Tibial nerve (tissue), 4 donors: ENCODE measurements at regions not wholly inside any gene's neighbourhood (a gene's known extent, or its start where the extent isn't known, plus 50 kb on each side); places are given as distances from the start of the nearest gene placed in this dataset.

Source experiments
- EP300 ChIP-seq, 2 donors: sonication (generic); formaldehyde crosslinking; IDR thresholded peaks; one replicate each; pipeline ENCODE4 v1.6.1; 2017; ENCODE audit warnings: antibody characterized with exemption in 2 of 2, mild to moderate bottlenecking in 1 of 2
- POLR2A ChIP-seq, 2 donors: fragments of 450-650 bp; IDR thresholded peaks; one replicate each; pipeline ENCODE4 v1.6.1; 2017; ENCODE audit warnings: antibody characterized with exemption in 2 of 2, mild to moderate bottlenecking in 2 of 2, moderate library complexity in 2 of 2
- TF ChIP-seq, protein P1 (sequence below), 5 experiments: fragments of 200-600 bp in 3 of 5; fragments of 450-650 bp in 2 of 5; sonication (generic) in 3 of 5; IDR thresholded peaks; one replicate each; pipeline ENCODE4 v1.5.1; 2016 to 2019; ENCODE audit warnings: antibody characterized with exemption in 5 of 5, mild to moderate bottlenecking in 3 of 5, moderate library complexity in 2 of 5

DNA sequence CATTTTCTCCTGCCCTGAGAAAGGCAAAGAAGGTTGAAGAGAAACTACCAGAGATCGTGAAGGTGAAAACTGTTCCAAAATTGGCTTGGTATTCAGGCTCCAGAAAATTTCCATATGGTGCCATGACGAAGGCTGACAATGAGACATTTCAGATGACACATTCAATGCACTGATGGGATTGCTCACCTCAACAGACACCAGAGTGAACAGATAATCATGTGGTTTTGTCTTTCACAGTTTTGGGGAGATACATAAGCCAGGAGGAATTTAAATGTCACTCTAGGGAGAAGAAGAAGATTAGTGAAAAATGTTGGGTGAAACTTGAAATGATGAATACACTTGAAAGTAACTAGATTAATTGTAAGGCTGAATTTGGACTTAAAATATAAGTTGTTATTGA lies 339.7 kb upstream of the EPHA3 start:
- TF ChIP-seq, protein P1, sequence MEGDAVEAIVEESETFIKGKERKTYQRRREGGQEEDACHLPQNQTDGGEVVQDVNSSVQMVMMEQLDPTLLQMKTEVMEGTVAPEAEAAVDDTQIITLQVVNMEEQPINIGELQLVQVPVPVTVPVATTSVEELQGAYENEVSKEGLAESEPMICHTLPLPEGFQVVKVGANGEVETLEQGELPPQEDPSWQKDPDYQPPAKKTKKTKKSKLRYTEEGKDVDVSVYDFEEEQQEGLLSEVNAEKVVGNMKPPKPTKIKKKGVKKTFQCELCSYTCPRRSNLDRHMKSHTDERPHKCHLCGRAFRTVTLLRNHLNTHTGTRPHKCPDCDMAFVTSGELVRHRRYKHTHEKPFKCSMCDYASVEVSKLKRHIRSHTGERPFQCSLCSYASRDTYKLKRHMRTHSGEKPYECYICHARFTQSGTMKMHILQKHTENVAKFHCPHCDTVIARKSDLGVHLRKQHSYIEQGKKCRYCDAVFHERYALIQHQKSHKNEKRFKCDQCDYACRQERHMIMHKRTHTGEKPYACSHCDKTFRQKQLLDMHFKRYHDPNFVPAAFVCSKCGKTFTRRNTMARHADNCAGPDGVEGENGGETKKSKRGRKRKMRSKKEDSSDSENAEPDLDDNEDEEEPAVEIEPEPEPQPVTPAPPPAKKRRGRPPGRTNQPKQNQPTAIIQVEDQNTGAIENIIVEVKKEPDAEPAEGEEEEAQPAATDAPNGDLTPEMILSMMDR (IDR thresholded peaks at IDR 0.05) = no peak
- TF ChIP-seq EP300 (IDR thresholded peaks at IDR 0.05) (no peak), POLR2A (IDR thresholded peaks at IDR 0.05) (no peak)
